Lower leg skin (tissue), 4 donors: ENCODE measurements at regions not wholly inside any gene's neighbourhood (a gene's known extent, or its start where the extent isn't known, plus 50 kb on each side); places are given as distances from the start of the nearest gene placed in this dataset.

ENCODE experiments used
- DNase-seq, 2 donors: peaks; one replicate each; pipeline ENCODE4 v3.0.0-alpha.2; 2019; ENCODE audit warnings: low spot score in 2 of 2
- H3K4me3 ChIP-seq: fragments of 200-600 bp; sonication (generic); 2 replicates; pipeline ENCODE4 v1.5.1; 2017; ENCODE audit warnings: mild to moderate bottlenecking, low read depth; ENCODE audit not compliant: poor library complexity, severe bottlenecking
- CTCF ChIP-seq, 3 donors: fragments of 450-650 bp; IDR thresholded peaks; one replicate each; pipeline ENCODE4 v1.5.1; 2016; ENCODE audit warnings: antibody characterized with exemption in 3 of 3, mild to moderate bottlenecking in 3 of 3, moderate library complexity in 2 of 3
- POLR2A ChIP-seq, 2 donors: fragments of 450-650 bp; IDR thresholded peaks; one replicate each; pipeline ENCODE4 v1.6.1; 2016 to 2017; ENCODE audit warnings: antibody characterized with exemption in 2 of 2, mild to moderate bottlenecking in 1 of 2, moderate library complexity in 1 of 2
- WGBS, 2 donors: methylation state at CpG; one replicate each; pipeline ENCODE4 v1.1.5; 2018; 5-methylcytosine and 5-hydroxymethylcytosine counted together
- intact Hi-C: fragments of 100-400 bp; cut with DNase I; formaldehyde crosslinking; loops from one replicate; pipeline ENCODE4 v1.15.0; 2023; ENCODE audit warnings: low total_unique reads

- DNase-seq = no peak
- no peak overlapping the region for H3K4me3 ChIP-seq
- intact Hi-C loops = no loop called here
- WGBS, 2 donors = 30 to 31% methylated on average over 11 of the region's 11 CpGs
- TF ChIP-seq POLR2A (IDR thresholded peaks at IDR 0.05) (no peak), CTCF (IDR thresholded peaks at IDR 0.05) (no peak)
These were observed 104.8 kb upstream of the SLC25A33 start for GRCh38 chr1:9434247-9435152.

GRCh38 chr1:9435153-9435636, 104.1 kb upstream of the SLC25A33 start:
- WGBS, 2 donors = 35 to 47% methylated on average over 4 of the region's 4 CpGs
- no peak overlapping the region for H3K4me3 ChIP-seq
- no peak for DNase-seq
- intact Hi-C loops = no loop called here
- TF ChIP-seq CTCF (IDR thresholded peaks at IDR 0.05) (no peak), POLR2A (IDR thresholded peaks at IDR 0.05) (no peak)

- TF ChIP-seq CTCF (IDR thresholded peaks at IDR 0.05) (no peak), POLR2A (IDR thresholded peaks at IDR 0.05) (no peak)
- no peak overlapping the region for H3K4me3 ChIP-seq
- DNase-seq = no peak
- intact Hi-C loops = no loop called here
- WGBS, 2 donors = 57 to 62% methylated on average over 5 of the region's 5 CpGs
These were observed 103.2 kb upstream of the SLC25A33 start for GRCh38 chr1:9435854-9436640.

- intact Hi-C loops = no loop called here
- TF ChIP-seq POLR2A (IDR thresholded peaks at IDR 0.05) = no peak
- no peak for TF ChIP-seq CTCF (IDR thresholded peaks at IDR 0.05)
- WGBS, 2 donors = 32 to 36% methylated on average over 14 of the region's 14 CpGs
- DNase-seq = peak; percentile 84 to 96
- no peak overlapping the region for H3K4me3 ChIP-seq
These were observed 101.3 kb upstream of the SLC25A33 start for GRCh38 chr1:9437961-9438430.

GRCh38 chr1:9438431-9439073, 100.7 kb upstream of the SLC25A33 start:
- 20 to 22% methylated on average over 12 of the region's 12 CpGs for WGBS, 2 donors
- intact Hi-C loops = no loop called here
- H3K4me3 ChIP-seq = no peak overlapping the region
- TF ChIP-seq CTCF (IDR thresholded peaks at IDR 0.05) (no peak), POLR2A (IDR thresholded peaks at IDR 0.05) (no peak)
- peak; percentile 68 to 94 for DNase-seq
